ENCODE measurements at regions not wholly inside any gene's neighbourhood (a gene's known extent, or its start where the extent isn't known, plus 50 kb on each side); places are given as distances from the start of the nearest gene placed in this dataset.

DNA sequence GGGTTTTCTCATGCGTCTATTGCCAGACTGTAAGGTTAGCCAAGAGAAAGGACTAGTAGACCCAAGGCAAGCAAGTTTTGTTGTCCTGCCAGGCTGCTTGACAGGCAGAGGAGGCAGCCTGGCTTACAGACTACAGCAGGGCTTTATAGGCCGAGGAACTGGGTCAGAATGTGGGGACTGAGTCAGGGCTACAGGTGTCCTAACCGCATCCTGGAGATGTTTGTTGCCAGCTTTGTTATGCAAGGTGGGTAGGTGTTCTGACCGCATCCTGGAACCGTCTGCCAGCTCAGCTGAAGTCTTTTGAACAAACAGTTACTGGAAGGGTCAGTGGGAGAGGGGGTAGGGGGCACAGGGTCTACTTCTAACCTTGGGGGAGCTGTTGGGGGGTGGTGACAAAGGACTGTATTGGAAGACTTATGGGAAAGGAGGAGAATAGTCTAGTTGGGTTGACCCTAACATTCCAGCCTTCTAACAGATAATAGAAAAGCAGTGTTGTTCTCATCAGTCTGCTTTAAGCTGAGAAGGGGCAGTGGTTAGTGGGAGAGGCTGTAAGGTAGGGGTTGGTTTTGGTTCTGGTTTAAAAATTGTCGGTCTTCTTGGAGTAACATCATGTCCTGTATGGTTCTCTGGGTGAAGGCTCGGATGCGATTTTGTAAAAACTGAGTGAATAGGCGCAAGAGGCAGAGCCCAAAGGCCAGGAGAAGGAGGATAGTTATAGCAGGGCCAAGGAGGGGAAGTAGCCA, 913.8 kb upstream of the SLITRK5 start:
- ChIA-PET CTCF (no interaction called here), POLR2A (ENCODE audit: low non-redundant PET) (no interaction called here)
- no peak for DNase-seq (ENCODE audit: low spot score)
- no peak overlapping the region for H3K27ac ChIP-seq
- TF ChIP-seq, protein P1, sequence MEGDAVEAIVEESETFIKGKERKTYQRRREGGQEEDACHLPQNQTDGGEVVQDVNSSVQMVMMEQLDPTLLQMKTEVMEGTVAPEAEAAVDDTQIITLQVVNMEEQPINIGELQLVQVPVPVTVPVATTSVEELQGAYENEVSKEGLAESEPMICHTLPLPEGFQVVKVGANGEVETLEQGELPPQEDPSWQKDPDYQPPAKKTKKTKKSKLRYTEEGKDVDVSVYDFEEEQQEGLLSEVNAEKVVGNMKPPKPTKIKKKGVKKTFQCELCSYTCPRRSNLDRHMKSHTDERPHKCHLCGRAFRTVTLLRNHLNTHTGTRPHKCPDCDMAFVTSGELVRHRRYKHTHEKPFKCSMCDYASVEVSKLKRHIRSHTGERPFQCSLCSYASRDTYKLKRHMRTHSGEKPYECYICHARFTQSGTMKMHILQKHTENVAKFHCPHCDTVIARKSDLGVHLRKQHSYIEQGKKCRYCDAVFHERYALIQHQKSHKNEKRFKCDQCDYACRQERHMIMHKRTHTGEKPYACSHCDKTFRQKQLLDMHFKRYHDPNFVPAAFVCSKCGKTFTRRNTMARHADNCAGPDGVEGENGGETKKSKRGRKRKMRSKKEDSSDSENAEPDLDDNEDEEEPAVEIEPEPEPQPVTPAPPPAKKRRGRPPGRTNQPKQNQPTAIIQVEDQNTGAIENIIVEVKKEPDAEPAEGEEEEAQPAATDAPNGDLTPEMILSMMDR (conservative IDR thresholded peaks at IDR 0.05; ENCODE audit: low read depth): no peak

DNA sequence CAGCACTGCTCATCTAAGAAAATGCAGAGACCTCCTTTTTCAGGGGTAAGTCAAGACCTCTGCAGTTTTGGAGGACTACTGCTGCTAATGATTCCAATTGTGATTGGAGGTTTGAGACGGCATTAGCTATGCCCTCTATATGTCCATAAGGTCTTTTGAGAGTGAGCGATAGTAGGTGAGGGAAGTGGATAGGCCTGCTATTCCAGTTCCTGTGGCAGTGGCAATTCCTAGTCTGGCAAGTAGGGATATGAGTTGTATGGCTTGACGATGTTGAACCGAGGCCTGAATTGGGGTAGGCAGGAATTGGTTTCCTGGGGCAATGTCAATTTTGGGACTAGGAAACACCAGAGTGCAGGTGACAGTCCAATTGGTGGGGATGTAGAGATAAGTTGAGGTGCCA, 913.1 kb upstream of the SLITRK5 start:
- no peak for DNase-seq (ENCODE audit: low spot score)
- POLR2A ChIA-PET (ENCODE audit: low non-redundant PET): no interaction called here
- H3K27ac ChIP-seq: no peak overlapping the region
- TF ChIP-seq, protein P1 (conservative IDR thresholded peaks at IDR 0.05; ENCODE audit: low read depth): no peak
- CTCF ChIA-PET: interaction anchor here (0.5 kb wide), 1 partner anchor 477 kb away, joined by 4 read pairs; no protein-coding TSS in a partner anchor

DNA sequence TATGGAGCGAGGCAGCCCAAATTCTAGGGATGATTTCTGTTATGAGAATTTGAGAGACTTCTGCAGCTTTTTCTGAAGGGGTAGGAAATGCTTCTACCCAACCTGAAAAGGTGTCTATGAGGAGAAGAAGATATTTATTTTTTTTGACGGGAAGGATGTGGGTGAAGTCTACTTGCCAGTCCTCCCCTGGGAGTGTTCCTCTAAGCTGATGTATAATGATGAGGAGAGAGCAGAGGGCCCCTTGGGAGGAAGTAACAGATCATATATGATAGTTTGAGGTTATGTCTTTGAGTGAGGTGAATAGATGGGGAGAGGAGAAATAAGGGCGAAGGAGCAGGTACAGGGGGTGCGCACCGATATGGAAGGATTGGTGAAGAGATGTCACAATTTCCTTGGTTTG, 910.6 kb upstream of the SLITRK5 start:
- DNase-seq (ENCODE audit: low spot score): no peak
- H3K27ac ChIP-seq: no peak overlapping the region
- ChIA-PET CTCF (no interaction called here), POLR2A (ENCODE audit: low non-redundant PET) (no interaction called here)
- TF ChIP-seq, protein P1 (conservative IDR thresholded peaks at IDR 0.05; ENCODE audit: low read depth): no peak

DNA sequence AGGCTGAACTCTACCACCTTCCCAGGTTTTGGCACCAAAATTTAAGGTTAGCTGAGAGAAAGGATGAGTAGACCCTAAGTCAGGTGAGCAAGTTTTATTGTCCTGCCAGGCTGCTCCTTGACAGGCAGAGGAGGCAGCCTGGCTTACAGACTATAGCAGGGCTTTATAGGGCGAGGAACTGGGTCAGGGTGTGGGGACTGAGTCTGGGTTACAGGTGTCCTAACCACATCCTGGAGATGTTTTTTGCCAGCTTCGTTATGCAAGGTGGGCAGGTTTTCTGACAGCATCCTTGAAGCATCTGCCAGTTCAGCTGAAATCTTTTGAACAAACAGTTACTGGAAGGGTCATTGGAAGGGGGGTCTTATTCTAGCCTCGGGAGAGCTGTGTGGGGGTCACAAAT, 905.7 kb upstream of the SLITRK5 start:
- DNase-seq (ENCODE audit: low spot score): no peak
- TF ChIP-seq, protein P1 (conservative IDR thresholded peaks at IDR 0.05; ENCODE audit: low read depth): no peak
- CTCF ChIA-PET: no interaction called here
- POLR2A ChIA-PET (ENCODE audit: low non-redundant PET): no interaction called here
- H3K27ac ChIP-seq: no peak overlapping the region

DNA sequence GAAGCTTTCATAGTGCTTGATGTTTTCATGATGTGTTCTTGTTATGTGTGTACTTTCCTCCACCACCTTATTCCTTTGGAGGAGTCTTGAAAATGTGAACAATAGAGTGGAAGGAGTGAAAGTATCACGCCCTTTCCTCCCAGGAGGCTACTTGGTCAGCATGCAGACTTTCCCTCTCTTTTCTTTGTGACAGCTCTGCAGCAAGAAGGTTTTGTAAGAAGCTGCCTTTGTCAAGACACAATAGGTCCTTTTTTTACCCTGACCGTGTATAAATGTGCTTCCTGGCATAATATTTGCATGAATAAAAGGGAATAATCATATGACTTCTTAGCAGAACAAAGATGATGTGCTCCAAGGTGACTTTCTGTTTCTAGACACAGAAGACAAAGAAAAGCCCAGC, 882.6 kb upstream of the SLITRK5 start:
- TF ChIP-seq, protein P1 (conservative IDR thresholded peaks at IDR 0.05; ENCODE audit: low read depth): no peak
- CTCF ChIA-PET: no interaction called here
- H3K27ac ChIP-seq: no peak overlapping the region
- no peak for DNase-seq (ENCODE audit: low spot score)
- POLR2A ChIA-PET (ENCODE audit: low non-redundant PET): no interaction called here

DNA sequence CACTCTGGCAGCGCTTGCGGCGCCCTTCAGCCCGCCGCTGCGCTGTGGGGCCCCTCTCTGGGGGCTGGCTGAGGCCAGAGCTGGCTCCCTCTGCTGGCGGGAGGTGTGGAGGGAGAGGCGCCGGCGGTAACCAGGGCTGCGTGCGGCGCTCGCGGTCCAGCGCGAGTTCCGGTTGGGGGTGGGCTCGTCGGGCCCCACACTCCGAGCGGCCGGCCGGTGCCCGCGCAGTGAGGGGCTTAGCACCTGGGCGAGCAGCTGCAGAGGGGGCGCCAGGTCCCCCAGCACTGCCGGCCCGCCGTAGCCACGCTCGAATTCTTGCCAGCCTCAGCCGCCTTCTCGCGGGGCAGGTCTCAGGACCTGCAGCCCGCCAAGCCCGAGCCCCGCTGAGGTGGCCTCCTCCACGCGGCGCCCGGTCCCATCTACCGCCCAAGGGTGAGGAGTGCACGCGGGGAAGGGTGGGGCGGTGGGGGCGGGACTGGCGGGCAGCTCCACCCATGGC, 879.0 kb upstream of the SLITRK5 start:
- POLR2A ChIA-PET (ENCODE audit: low non-redundant PET): no interaction called here
- TF ChIP-seq, protein P1 (conservative IDR thresholded peaks at IDR 0.05; ENCODE audit: low read depth): no peak
- H3K27ac ChIP-seq: no peak overlapping the region
- CTCF ChIA-PET: no interaction called here
- DNase-seq (ENCODE audit: low spot score): no peak
